Breast epithelium (tissue), 4 donors: ENCODE measurements at regions not wholly inside any gene's neighbourhood (a gene's known extent, or its start where the extent isn't known, plus 50 kb on each side); places are given as distances from the start of the nearest gene placed in this dataset.
"Not testable (repeated sequence)": the region's sequence is repeated elsewhere in the genome, so short reads cannot be mapped to it uniquely, and the experiment has no call there.

ENCODE experiments used
- DNase-seq, 2 donors: peaks; one replicate each; pipeline ENCODE4 v3.0.0-alpha.2; 2019; ENCODE audit warnings: low spot score in 2 of 2
- H3K27ac ChIP-seq, 2 donors: fragments of 200-600 bp; sonication (generic) in 1 of 2; one replicate each; pipeline ENCODE4 v1.5.1; 2016 to 2019; ENCODE audit warnings: mild to moderate bottlenecking in 1 of 2
- H3K27me3 ChIP-seq, 2 donors: fragments of 200-600 bp; sonication (generic) in 1 of 2; one replicate each; pipeline versions ENCODE4 v1.5.1 to v1.6.0; 2017 to 2019; ENCODE audit warnings: control low read depth in 1 of 2, mild to moderate bottlenecking in 1 of 2
- H3K36me3 ChIP-seq: fragments of 200-600 bp; one replicate; pipeline ENCODE4 v1.5.1; 2019
- H3K4me1 ChIP-seq, 2 donors: fragments of 200-600 bp; sonication (generic); one replicate each; pipeline ENCODE4 v1.5.1; 2016 to 2019; ENCODE audit warnings: control low read depth in 1 of 2
- H3K4me3 ChIP-seq, 3 donors: fragments of 200-600 bp; sonication (generic); 1 replicate in 2 of 3; 2 replicates in 1 of 3; pipeline ENCODE4 v1.5.1; 2016 to 2019; ENCODE audit warnings: mild to moderate bottlenecking in 3 of 3, moderate library complexity in 2 of 3
- H3K9me3 ChIP-seq, 2 donors: fragments of 200-600 bp; sonication (generic) in 1 of 2; one replicate each; pipeline ENCODE4 v1.5.1; 2016 to 2019; ENCODE audit warnings: control low read depth in 1 of 2
- CTCF ChIP-seq, 3 donors: fragments of 450-650 bp; IDR thresholded peaks; one replicate each; pipeline ENCODE4 v1.5.1; 2016 to 2017; ENCODE audit warnings: antibody characterized with exemption in 3 of 3, mild to moderate bottlenecking in 3 of 3, moderate library complexity in 3 of 3
- POLR2A ChIP-seq: fragments of 450-650 bp; IDR thresholded peaks from one replicate; pipeline ENCODE4 v1.6.1; 2016; ENCODE audit warnings: antibody characterized with exemption, mild to moderate bottlenecking, moderate library complexity
- POLR2AphosphoS5 ChIP-seq, 3 donors: sonication (generic); formaldehyde crosslinking; IDR thresholded peaks; one replicate each; pipeline ENCODE4 v1.6.1; 2017; ENCODE audit warnings: antibody characterized with exemption in 3 of 3
- intact Hi-C: fragments of 100-400 bp; cut with DNase I; formaldehyde crosslinking; loops from one replicate; pipeline ENCODE4 v1.15.1; 2023; ENCODE audit warnings: low total_unique reads

- intact Hi-C loops: loop anchor here (2.0 kb wide), 1 partner anchor 27 kb away; no protein-coding TSS in a partner anchor
- Histone ChIP-seq H3K4me1 (no peaks in the 10 kb centered on the region), H3K27ac (no peak overlapping the region), H3K9me3 (no peaks in the 10 kb centered on the region), H3K4me3 (no peak overlapping the region), H3K36me3 (no peaks in the 10 kb centered on the region), H3K27me3 (no peaks in the 10 kb centered on the region)
- no peak for TF ChIP-seq POLR2A
- TF ChIP-seq POLR2AphosphoS5 (IDR thresholded peaks at IDR 0.05): no peak
- TF ChIP-seq CTCF (IDR thresholded peaks at IDR 0.05): no peak
- no peak for DNase-seq
Observed at GRCh38 chr6:85291326-85291725, 158.6 kb upstream of the NT5E start.

GRCh38 chr6:85287654-85288053, 162.2 kb upstream of the NT5E start:
- H3K36me3 ChIP-seq: no peaks in the 10 kb centered on the region
- no peak overlapping the region for H3K27ac ChIP-seq
- intact Hi-C loops: no loop called here
- no peaks in the 10 kb centered on the region for H3K4me1 ChIP-seq
- no peak for DNase-seq
- H3K4me3 ChIP-seq: no peak overlapping the region
- no peaks in the 10 kb centered on the region for H3K9me3 ChIP-seq
- no peak for TF ChIP-seq POLR2AphosphoS5 (IDR thresholded peaks at IDR 0.05)
- no peak for TF ChIP-seq POLR2A
- no peak for TF ChIP-seq CTCF (IDR thresholded peaks at IDR 0.05)
- no peaks in the 10 kb centered on the region for H3K27me3 ChIP-seq

- Histone ChIP-seq H3K4me1 (no peaks in the 10 kb centered on the region), H3K4me3 (no peak overlapping the region), H3K27ac (no peak overlapping the region), H3K27me3 (no peaks in the 10 kb centered on the region), H3K9me3 (no peaks in the 10 kb centered on the region), H3K36me3 (no peaks in the 10 kb centered on the region)
- TF ChIP-seq POLR2A (no peak), POLR2AphosphoS5 (IDR thresholded peaks at IDR 0.05) (no peak), CTCF (IDR thresholded peaks at IDR 0.05) (no peak)
- intact Hi-C loops: no loop called here
- no peak for DNase-seq
Observed at GRCh38 chr6:85287158-85287557, 162.7 kb upstream of the NT5E start.

- DNase-seq, H3K9me3 ChIP-seq, H3K4me1 ChIP-seq, H3K27ac ChIP-seq, intact Hi-C loops, H3K27me3 ChIP-seq, H3K36me3 ChIP-seq, H3K4me3 ChIP-seq: not testable (repeated sequence)
Observed at GRCh38 chr6:85286507-85286906, 163.4 kb upstream of the NT5E start.

- no peaks in the 10 kb centered on the region for H3K36me3 ChIP-seq
- intact Hi-C loops: no loop called here
- H3K27ac ChIP-seq: no peak overlapping the region
- no peaks in the 10 kb centered on the region for H3K9me3 ChIP-seq
- DNase-seq: no peak
- no peaks in the 10 kb centered on the region for H3K27me3 ChIP-seq
- TF ChIP-seq POLR2AphosphoS5 (IDR thresholded peaks at IDR 0.05): no peak
- TF ChIP-seq CTCF (IDR thresholded peaks at IDR 0.05): no peak
- TF ChIP-seq POLR2A: no peak
- H3K4me1 ChIP-seq: no peaks in the 10 kb centered on the region
- no peak overlapping the region for H3K4me3 ChIP-seq
Observed at GRCh38 chr6:85285934-85286333, 163.9 kb upstream of the NT5E start.

GRCh38 chr6:85285114-85285513, 164.8 kb upstream of the NT5E start:
- Histone ChIP-seq H3K27ac (no peak overlapping the region), H3K27me3 (no peaks in the 10 kb centered on the region), H3K4me1 (no peaks in the 10 kb centered on the region), H3K36me3 (no peaks in the 10 kb centered on the region), H3K9me3 (no peaks in the 10 kb centered on the region), H3K4me3 (no peak overlapping the region)
- no peak for DNase-seq
- intact Hi-C loops: no loop called here
- TF ChIP-seq CTCF (IDR thresholded peaks at IDR 0.05) (no peak), POLR2AphosphoS5 (IDR thresholded peaks at IDR 0.05) (no peak), POLR2A (no peak)
